ENCODE measurements at regions not wholly inside any gene's neighbourhood (a gene's known extent, or its start where the extent isn't known, plus 50 kb on each side); places are given as distances from the start of the nearest gene placed in this dataset.
"Not testable (repeated sequence)": the region's sequence is repeated elsewhere in the genome, so short reads cannot be mapped to it uniquely, and the experiment has no call there.

DNA sequence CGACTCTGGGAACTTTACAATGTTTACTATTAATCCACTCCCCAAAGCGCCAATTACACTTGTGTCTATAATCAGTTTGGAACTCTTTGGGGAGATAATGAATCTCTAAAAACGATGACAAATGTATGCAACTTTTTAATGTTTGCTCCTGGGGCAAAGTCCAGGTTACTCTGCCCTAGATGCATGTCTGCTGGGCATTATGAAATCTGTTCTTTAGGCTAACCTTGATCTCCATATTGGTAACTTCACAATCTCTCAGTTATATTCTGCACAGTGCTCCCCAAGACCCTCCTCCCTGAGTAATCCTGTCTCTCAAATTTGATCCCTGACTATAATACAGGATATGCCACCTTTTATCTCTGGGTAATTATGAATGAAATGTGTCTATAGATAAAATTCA, 152.2 kb upstream of the TRPM3 start:
- DNase-seq (ENCODE audit: low read depth): no peak

DNA sequence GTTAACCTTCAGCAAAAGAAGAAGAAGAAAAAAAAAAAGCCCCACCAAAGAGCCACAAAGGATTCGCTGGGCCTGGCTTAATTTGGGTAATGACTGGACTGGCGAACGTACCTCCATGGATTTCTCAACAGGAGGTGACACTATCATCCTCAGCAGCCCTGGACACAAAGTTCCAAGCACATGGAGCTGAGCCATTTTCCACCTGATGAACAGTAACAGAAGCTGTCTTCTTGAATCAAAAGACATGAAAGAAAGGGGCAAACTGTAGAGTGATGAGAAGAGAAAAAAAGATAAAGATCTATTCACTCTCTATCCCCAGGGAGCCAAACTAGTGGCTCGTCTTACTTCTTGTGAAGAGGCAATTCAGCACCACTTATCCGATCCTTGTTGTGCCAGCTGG, 150.2 kb upstream of the TRPM3 start:
- DNase-seq (ENCODE audit: low read depth): no peak

DNA sequence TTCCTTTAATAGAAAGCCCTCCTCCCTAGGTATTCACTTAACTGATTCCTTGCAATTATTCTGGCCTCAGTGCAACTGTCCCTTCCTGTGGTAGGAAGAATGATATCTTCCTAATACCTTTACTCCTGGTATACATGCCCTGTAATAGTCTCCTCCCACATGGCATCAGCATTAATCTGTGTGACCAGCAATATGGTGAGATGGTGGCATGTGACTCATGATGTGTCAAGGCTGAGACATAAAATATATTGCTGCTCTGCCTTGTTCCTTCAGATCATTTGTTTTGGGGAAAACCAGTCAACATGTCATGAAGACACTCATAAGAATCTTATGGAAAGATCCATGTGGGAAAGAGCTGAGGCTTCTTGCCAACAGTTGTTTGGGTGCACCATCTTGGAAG, 149.1 kb upstream of the TRPM3 start:
- DNase-seq (ENCODE audit: low read depth): peak; percentile 1

DNA sequence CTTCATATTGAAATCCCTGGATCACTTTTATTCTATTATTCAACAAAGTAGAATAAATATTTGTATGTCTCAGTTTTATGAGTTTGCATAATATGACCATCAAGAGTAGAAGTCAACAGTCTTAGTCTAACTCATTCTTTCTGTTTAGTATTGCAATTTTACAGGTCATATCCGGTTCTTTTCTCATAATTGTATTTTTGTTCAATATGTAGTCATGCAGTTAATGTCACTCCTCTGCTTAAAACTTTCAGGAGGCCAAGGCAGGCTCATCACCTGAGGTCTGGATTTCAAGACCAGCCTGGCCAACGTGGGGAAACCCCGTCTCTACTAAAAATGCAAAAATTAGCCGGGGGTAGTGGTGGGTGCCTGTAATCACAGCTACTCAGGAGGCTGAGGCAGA, 148.4 kb upstream of the TRPM3 start:
- DNase-seq (ENCODE audit: low read depth): no peak

DNA sequence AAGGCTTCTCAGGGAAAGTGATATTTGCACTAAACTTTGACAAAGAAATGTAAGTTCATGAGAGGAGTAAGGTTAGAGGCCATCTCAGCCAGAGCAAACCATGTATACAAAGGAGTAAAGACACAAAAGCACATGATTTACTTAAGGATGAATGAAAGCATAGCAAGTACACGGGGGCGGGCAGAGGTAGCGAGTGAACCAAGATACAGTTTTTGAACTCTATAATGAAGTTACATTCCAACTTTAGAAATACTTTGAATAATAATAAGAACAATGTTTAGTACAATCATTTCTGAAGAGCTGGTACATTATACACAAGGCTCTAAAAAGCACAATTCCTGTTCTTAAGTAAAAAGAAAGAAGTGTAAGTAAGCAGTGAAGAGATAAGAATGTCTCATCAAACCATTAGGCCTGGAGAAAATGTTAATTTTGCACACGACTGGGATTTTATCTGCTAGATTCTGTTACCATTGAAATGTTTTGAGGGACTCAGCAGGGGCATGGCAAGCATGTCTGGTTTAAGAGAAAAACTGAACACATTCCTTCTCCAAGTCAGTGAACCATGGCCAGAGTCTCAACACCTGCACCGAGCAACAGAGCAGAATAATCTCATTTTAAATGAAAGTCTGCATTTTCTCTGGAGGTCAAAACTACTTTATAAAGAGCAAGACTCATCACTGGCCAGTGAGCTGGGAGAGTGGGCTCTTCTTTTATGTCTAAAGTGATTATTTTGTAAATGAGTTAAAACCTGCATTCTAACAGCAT, 147.6 kb upstream of the TRPM3 start:
- DNase-seq (ENCODE audit: low read depth): no peak

DNA sequence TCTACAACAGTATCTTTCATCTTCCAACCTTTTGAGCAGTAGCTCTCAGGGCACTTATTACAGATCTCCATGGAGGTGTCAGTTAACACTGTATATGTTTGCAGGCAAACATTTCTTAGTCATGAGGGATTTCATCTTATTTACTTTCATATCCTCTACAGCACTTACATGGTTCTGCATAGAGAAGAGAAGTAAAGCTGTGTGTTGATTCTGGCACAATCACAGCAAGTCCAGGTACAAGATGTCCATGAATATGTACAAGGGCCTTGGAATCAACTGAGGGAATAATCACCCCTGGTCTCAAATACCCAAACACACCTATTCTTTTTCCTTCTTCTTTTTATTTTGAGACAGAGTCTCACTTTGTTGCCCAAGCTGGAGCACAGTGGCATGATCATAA, 142.0 kb upstream of the TRPM3 start:
- DNase-seq (ENCODE audit: low read depth): no peak

DNA sequence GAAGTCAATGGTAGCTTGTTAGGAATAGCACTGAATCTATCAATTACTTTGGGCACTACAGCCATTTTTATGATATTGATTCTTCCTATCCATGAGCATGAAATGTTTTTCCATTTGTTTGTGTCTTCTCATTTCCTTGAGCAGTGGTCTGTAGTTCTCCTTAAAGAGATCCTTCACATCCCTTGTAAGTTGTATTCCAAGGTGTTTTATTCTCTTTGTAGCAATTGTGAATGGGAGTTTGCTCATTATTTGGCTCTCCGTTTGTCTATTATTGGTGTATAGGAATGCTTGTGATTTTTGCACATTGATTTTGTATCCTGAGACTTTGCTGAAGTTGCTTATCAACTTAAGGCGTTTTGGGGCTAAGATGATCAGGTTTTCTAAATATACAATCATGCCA, 139.0 kb upstream of the TRPM3 start:
- DNase-seq (ENCODE audit: low read depth): not testable (repeated sequence)

DNA sequence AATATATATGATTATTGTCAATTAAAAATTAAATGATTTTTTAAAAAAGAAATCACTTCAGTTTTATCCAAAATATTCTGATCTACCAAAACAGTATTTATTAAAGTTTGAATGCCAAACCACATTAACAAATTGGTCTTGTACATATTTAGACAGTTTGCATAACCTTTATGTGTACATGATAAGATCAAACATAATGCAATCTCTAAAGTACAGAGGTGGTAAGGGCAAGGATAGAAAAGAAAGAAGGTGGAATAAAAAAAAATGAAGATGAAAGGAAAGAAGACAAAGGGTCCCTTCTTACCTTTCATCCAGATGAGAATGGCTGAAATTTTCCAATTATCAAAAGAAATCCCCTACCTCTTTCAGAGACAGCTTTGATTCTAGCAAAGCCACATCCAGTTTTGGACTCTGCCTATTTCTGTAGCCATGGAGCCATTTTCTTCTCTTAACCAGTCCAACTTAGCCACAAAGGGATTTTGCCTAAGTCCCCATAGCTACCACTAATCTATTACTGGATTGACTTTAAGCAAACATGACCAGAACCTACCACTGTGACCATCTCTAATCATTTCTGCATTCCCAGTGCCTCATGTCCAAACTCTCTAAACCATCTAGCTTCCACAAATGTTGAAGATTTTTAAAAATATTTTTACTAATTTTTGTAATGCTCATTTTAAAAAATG, 133.3 kb upstream of the TRPM3 start:
- DNase-seq (ENCODE audit: low read depth): no peak

DNA sequence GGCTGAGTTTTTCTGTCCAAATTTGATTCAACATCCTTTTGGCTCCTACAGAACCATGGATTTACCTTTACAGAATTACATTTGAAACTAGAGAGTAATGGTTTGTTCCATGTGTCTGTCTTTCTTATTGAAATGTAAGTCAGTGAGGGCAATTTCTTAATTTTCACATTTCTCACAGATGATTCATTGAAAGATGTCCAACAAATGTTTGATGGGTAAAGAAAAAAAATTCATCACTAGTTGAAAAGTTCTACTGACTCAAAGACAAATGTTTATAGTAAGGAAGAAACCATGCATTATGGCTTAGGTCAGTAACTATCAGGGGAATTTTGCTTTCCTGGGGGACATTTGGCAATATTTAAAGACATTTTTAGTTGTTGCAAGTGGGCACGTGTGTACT, 131.6 kb upstream of the TRPM3 start:
- DNase-seq (ENCODE audit: low read depth): no peak

DNA sequence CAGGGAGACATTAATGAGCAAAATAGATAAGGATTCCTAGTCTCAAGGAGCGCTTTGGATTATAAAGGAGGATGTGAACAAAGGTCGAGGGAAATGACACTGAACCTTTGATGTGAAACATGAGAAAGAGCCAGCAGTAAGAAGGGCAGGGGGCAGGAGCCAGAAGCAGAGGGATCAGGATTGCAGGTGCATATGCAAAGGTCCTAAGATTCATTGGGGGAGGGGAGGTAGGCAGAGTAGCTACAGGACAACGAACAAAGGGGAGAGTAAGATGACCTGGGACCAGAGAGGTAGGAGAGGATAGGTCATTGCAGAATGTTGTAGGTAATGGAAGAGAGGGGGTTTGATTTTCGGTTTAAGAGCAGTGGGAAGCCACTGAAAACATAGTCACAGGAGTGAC, 129.2 kb upstream of the TRPM3 start:
- no peak for DNase-seq (ENCODE audit: low read depth)

DNA sequence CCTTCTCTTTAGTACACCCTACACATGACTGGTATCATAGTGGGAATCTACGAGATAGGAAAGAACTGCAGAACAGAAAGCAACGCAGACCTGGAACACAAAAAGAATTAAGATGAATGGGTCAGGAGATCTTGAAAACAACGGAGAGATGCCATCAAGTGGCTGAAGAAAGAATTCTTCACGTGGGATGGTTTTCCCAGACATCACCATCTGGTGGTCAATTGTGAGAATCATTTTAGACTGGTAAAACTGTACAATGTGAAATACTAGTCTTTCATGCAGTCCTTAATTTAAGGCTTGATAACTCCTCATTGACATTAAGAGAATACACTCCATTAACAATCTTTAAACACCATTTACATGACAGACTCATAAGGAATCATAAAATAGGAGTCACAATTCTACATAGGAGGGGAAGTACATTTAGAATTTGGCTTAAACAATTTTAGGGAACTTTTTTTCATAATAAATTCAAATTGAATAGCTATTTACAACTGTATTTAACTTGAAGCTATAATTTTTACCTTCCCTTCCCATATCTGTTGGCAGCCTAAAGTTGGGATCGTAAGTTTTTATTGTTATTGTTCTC, 128.4 kb upstream of the TRPM3 start:
- DNase-seq (ENCODE audit: low read depth): peak; percentile 73

DNA sequence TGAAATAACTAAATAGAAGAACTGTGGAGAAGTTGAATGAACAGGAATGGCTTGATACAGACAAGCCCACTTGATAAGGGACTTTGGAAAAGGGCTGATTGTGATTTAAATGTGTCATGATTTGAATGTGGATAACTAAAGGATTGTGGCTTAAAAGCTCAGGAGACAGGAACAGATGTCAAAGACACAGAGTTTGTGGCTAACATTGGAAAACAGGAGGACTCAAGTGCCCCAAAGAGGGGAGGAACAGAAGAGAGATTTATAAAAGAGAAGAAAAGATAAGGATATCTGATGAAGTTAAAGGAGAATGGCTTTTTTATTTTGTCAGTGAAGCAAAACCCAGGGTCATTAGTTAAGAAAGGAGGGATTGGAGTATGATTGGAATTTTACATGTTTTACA, 124.2 kb upstream of the TRPM3 start:
- DNase-seq (ENCODE audit: low read depth): no peak

DNA sequence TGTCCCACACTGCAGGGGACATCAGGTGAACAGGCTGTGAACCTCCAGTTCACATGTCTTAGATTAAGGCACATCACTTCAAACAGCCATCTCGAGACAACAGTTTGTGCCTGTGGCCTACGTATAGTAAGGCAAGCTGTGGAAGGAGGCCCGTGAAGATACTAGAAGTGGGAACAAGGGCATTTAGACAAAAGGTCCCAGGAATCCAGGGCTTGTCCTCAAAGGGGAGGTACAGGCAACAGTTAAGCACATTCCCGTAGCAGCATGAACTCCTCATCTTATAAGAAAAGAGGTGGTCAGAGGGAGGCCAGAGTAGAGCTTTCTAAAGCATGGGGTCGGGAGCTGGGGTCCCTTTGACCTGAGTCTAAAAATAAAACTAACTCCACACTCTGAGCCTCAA, 122.5 kb upstream of the TRPM3 start:
- no peak for DNase-seq (ENCODE audit: low read depth)

DNA sequence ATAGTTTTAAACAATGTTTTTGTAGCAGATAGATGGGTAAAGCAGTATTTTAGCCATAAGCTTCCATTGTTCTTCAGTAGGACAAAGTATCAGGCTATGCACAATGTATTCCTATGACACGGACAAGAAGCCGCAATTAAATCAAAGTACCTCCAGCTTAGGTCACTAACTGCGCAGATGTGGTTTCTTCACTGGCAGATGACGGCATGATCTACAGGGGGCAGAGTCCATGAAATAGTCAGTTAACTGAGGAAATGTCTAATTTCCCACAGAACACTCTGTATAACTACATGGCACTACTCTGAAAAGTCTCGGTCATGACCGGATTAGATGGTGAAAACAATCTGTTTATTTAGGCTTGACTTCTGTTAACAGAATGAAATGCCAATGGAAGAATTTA, 120.7 kb upstream of the TRPM3 start:
- no peak for DNase-seq (ENCODE audit: low read depth)

DNA sequence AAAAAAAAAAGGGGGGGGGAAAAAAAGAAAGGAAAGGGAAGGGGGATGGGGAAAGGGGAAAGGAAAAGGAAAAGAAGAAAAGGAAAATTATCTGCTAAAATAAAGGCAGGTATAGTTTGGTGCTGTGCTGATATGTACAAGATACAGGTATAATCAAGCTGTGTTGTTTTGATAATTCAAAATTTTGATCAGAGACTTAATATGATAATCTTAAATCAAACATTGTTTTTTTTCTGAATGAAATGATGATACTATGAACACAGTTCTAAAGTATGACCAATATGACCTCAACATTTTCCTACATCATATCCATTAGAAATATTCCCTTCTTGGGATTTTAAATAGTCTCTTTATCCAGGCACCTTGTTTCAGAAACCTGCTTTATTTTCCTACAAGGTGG, 115.6 kb upstream of the TRPM3 start:
- no peak for DNase-seq (ENCODE audit: low read depth)

DNA sequence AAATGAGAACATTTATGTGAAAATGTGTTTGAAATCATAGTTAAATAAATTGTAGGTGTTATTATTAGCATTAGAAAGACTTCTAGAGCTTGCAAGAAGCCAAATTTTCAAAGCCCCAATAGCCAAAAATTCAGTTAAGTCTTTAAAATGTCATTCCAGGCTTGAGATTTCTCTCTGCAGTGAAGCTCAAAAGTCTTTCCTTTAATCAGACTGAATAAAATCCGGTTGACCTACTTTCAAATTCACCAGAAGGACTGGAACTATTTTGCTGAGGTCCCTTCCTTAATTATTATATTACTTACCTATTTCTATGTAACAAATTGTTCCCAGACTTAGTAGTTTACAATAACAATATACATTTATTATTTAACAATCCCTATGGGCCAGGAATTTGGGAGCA, 112.2 kb upstream of the TRPM3 start:
- DNase-seq (ENCODE audit: low read depth): no peak

DNA sequence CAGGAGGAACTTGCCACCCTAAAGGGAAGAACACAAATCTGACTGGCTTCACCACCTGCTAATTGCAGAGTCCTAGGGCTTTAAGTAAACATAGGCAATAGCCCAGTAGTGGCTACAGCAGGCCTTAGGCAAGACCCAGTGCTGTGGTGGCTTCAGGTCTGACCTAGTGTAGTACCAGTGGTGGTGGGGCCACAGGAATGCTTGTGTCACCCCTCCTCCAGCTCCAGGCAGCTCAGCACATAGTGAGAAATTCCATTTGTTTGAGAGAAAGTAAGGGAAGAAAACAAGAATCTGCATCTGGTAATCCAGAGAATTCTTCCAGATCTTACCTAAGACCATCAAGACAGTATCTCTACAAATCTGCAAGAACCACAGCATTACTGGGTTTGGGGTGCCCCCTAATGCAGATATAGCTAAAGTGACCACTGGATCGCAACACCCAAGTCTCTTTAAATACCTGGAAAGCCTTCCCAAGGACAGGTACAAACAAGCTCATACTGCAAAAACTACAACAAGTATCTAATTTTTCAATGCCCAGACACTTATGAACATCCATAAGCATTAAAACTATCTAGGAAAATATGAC, 102.6 kb upstream of the TRPM3 start:
- DNase-seq (ENCODE audit: low read depth): no peak

DNA sequence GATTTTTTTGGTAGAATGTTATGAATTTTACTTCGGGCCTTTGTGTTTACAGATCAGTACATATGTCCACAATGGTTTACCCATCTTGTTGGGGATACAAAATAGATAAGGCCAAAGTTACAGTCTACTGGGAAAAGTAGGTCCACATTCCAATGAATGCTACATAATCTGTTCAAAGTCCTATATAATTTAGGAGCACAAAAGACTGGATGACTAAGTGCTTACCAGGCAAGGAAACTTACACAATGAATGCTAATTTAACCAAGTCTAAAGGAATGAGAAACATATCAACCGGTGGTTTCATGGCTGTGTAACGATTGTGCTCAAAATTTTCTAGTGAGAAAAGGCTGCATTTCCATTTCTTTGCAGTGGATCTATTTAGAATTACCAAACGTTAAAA, 97.4 kb upstream of the TRPM3 start:
- peak; percentile 4 for DNase-seq (ENCODE audit: low read depth)

DNA sequence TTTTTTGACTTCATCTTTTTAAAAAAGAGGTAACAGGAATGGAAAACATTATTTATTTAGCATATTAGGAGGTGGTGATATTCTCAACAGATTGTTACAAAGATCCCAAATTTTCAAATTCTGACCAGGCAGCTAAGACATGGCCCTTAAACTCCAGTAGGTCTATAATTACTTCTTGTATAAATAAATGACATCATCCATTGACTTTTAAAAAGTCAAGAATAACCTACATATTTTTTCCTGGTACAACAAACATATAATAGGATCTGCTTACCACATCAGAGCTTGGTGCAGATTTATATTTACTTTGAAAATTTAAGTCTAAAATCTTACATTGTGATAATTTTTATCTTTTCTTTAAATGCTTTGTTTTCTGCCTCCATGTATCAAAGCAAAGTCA, 92.2 kb upstream of the TRPM3 start:
- DNase-seq (ENCODE audit: low read depth): no peak

DNA sequence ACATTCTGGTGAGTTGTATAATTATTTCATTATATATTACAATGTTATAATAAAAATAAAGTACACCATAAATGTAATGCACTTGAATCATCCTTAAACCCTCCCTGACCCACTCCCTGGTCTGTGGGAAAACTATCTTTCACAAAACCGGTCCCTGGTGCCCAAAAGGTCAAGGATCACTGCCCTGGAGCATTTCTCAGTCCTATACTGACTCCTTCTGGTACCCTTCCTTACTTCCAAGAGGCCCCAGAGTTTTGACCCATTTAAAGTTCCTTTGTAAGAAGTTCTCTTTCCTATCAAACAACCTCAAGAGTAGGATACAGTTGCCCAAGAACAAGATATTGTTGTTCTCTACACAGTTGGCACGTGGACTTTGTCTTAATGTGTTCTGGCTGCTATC, 88.9 kb upstream of the TRPM3 start:
- DNase-seq (ENCODE audit: low read depth): no peak

DNA sequence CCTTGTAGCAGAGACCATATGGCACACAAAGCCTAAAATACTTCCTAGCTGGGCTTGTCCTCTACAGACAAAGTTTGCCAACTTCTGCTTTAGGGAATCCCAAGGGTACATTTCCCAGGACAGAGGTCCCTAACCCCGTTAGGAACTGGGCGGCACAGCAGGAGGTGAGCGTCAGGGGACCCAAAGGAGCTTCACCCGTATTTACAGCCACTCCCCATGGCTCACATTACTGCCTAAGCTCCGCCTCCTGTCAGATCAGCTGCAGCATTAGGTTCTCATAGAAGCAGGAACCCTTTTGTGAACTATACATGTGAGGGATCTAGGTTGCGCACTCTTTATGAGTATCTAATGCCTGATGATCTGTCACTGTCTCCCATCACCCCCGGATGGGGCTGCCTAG, 88.5 kb upstream of the TRPM3 start:
- DNase-seq (ENCODE audit: low read depth): no peak

DNA sequence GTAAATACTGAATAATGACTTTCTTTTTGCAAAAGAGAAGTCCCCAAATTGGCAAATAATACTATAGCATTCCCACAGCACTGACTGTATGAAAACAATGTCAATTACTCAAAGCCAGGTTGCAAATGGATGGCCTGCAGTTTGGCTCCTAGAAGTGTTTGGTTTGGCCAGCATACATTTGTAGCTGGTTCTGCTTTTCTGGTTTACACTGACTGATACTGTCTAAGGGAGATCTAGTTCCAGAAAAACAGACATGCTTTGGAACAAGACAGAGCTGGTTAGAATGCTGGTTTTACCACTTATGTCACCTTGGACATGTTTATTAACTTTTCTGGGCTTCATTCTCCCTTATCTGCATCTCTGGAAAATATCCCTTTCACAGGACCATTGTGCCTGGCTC, 81.5 kb upstream of the TRPM3 start:
- DNase-seq (ENCODE audit: low read depth): no peak

DNA sequence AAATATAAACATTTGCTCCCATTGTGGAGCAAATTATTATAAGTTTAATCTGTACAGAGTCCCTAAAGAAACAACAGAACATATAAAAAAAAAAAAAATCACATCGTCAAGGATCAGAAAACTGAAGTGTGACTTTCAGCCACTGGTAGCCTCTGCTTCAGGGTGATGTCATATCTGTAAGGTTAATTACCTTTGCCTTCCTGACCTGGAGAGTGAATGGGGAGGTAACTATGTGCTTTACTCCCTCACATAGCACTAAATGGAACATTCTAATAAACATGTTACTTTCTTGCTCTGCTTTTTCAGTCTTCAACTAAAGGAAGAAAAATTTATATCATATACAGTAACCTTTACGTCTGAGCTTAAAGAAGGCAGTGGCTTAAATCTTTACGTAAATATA, 70.3 kb upstream of the TRPM3 start:
- no peak for DNase-seq (ENCODE audit: low read depth)
